Nephron progenitor cell (in vitro differentiated cells): ENCODE measurements at regions not wholly inside any gene's neighbourhood (a gene's known extent, or its start where the extent isn't known, plus 50 kb on each side); places are given as distances from the start of the nearest gene placed in this dataset.
A peak's percentile ranks its signal among the peaks of the same experiment; 100 is the strongest.
"Not testable (repeated sequence)": the region's sequence is repeated elsewhere in the genome, so short reads cannot be mapped to it uniquely, and the experiment has no call there.

Experiments used
- DNase-seq: peaks from one replicate; pipeline ENCODE4 v3.0.0; 2021
- H3K27ac Mint-ChIP-seq: 2 replicates; pipeline ENCODE4 v1.8.0; 2021; ENCODE audit warnings: mild to moderate bottlenecking, moderate library complexity, mixed read lengths
- H3K27me3 Mint-ChIP-seq: 2 replicates; pipeline ENCODE4 v1.8.0; 2021; ENCODE audit warnings: mild to moderate bottlenecking, low read depth, mixed read lengths; ENCODE audit not compliant: poor library complexity
- H3K36me3 Mint-ChIP-seq: 2 replicates; pipeline ENCODE4 v1.8.0; 2021; ENCODE audit warnings: low read depth, mixed read lengths
- H3K4me1 Mint-ChIP-seq: 2 replicates; pipeline ENCODE4 v1.8.0; 2021; ENCODE audit warnings: mixed read lengths
- H3K4me3 Mint-ChIP-seq: 2 replicates; pipeline ENCODE4 v1.8.0; 2021; ENCODE audit warnings: mild to moderate bottlenecking, moderate library complexity, mixed read lengths
- H3K9me3 Mint-ChIP-seq: 2 replicates; pipeline ENCODE4 v1.8.0; 2021; ENCODE audit warnings: mild to moderate bottlenecking, moderate library complexity, mixed read lengths
- CTCF ChIP-seq: fragments of 200-600 bp; sonication (generic); IDR thresholded peaks from 2 replicates; pipeline ENCODE4 v1.5.0; 2021; ENCODE audit warnings: antibody characterized with exemption

- no peaks in the 10 kb centered on the region for H3K27me3 Mint-ChIP-seq
- H3K36me3 Mint-ChIP-seq, result no peaks in the 10 kb centered on the region
- no peak for TF ChIP-seq CTCF
- DNase-seq, result no peak
- H3K27ac Mint-ChIP-seq, result no peak overlapping the region
- no peak overlapping the region for H3K4me3 Mint-ChIP-seq
- peaks cover 9% of the 10 kb centered on the region for H3K4me1 Mint-ChIP-seq
- H3K9me3 Mint-ChIP-seq, result no peaks in the 10 kb centered on the region
Observed at GRCh38 chr17:71024969-71025368, 855.6 kb downstream of the KCNJ2 start.

- no peak for TF ChIP-seq CTCF
- Mint-ChIP-seq H3K36me3 (no peaks in the 10 kb centered on the region), H3K4me3 (no peak overlapping the region), H3K27me3 (no peaks in the 10 kb centered on the region), H3K9me3 (peaks cover 8% of the 10 kb centered on the region), H3K4me1 (peaks cover 40% of the 10 kb centered on the region), H3K27ac (no peak overlapping the region)
- no peak for DNase-seq
Observed at GRCh38 chr17:71029246-71029645, 859.9 kb downstream of the KCNJ2 start.

- H3K9me3 Mint-ChIP-seq, H3K36me3 Mint-ChIP-seq, DNase-seq, H3K27ac Mint-ChIP-seq, H3K27me3 Mint-ChIP-seq, H3K4me3 Mint-ChIP-seq: not testable (repeated sequence)
- peaks cover 31% of the 10 kb centered on the region for H3K4me1 Mint-ChIP-seq
Observed at GRCh38 chr17:71031286-71031685, 862.0 kb downstream of the KCNJ2 start.

GRCh38 chr17:71032746-71033273, 863.5 kb downstream of the KCNJ2 start:
- no peak for TF ChIP-seq CTCF
- Mint-ChIP-seq H3K9me3 (peaks cover 8% of the 10 kb centered on the region), H3K27ac (peak overlapping the region; percentile 91), H3K4me1 (peaks cover 31% of the 10 kb centered on the region), H3K36me3 (no peaks in the 10 kb centered on the region), H3K27me3 (no peaks in the 10 kb centered on the region), H3K4me3 (peak overlapping the region; percentile 8)
- DNase-seq, result peak; percentile 23

GRCh38 chr17:71033336-71033735, 864.0 kb downstream of the KCNJ2 start:
- TF ChIP-seq CTCF, result no peak
- Mint-ChIP-seq H3K27ac (peak overlapping the region; percentile 91), H3K36me3 (no peaks in the 10 kb centered on the region)

GRCh38 chr17:71035226-71035625, 865.9 kb downstream of the KCNJ2 start:
- Mint-ChIP-seq H3K27ac (no peak overlapping the region), H3K36me3 (no peaks in the 10 kb centered on the region), H3K9me3 (peaks cover 8% of the 10 kb centered on the region), H3K4me3 (no peak overlapping the region), H3K4me1 (peaks cover 31% of the 10 kb centered on the region), H3K27me3 (peaks cover 6% of the 10 kb centered on the region)
- TF ChIP-seq CTCF, result no peak
- no peak for DNase-seq

More at GRCh38 chr17:71033336-71033735, 864.0 kb downstream of the KCNJ2 start:
- Mint-ChIP-seq H3K27me3 (no peaks in the 10 kb centered on the region), H3K9me3 (peaks cover 8% of the 10 kb centered on the region), H3K4me3 (peak overlapping the region; percentile 14), H3K4me1 (peaks cover 31% of the 10 kb centered on the region)
- peak; percentile 9 for DNase-seq
